PFSK-1 (cell line): ENCODE measurements at regions not wholly inside any gene's neighbourhood (a gene's known extent, or its start where the extent isn't known, plus 50 kb on each side); places are given as distances from the start of the nearest gene placed in this dataset.

Source experiments
- FOXP2 ChIP-seq: optimal IDR thresholded peaks from 2 replicates; pipeline ENCODE3; 2011; ENCODE audit warnings: borderline replicate concordance, control low read depth, inconsistent platforms; ENCODE audit not compliant: insufficient read depth; ENCODE audit errors: extremely low read length, extremely low read depth
- POLR2AphosphoS5 ChIP-seq: IDR thresholded peaks from 2 replicates; pipeline ENCODE4 v1.6.1; 2012; ENCODE audit warnings: low read depth, mild to moderate bottlenecking, control low read depth, low read length, moderate library complexity
- SIN3A ChIP-seq: IDR thresholded peaks from 2 replicates; pipeline ENCODE4 v1.6.1; 2012; ENCODE audit warnings: mild to moderate bottlenecking, low read length, moderate library complexity, borderline replicate concordance; ENCODE audit not compliant: insufficient read depth
- TF ChIP-seq, protein P1 (sequence below), 2 experiments: IDR thresholded peaks; 2 replicates each; pipeline versions ENCODE4 v1.6.1 to v1.8.0; 2011 to 2012; ENCODE audit warnings: low read depth in 2 of 2, low read length in 2 of 2, control low read depth in 1 of 2, inconsistent platforms in 1 of 2, mild to moderate bottlenecking in 1 of 2, moderate library complexity in 1 of 2; ENCODE audit not compliant: insufficient read depth in 1 of 2

DNA sequence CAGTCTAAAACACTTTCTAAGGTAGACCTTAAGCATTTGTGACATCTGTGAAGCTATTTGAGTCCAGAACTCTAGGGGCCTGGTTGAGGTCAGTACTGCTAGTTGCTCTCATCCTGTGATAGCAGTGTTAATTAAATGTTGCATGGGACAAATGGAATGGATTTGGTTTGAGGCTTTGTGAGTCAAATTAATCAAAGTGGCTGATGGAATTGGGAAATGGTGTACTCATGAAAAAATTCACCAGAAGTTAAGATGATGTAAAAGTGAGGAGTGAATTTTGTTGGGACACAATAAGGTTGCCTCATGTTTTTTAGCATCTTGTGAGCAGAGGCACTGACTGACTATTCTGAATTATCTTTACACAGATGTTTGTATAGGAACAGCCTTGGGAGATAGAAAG lies 99.2 kb upstream of the ARSJ start:
- TF ChIP-seq POLR2AphosphoS5, result no peak
- TF ChIP-seq, protein P1, sequence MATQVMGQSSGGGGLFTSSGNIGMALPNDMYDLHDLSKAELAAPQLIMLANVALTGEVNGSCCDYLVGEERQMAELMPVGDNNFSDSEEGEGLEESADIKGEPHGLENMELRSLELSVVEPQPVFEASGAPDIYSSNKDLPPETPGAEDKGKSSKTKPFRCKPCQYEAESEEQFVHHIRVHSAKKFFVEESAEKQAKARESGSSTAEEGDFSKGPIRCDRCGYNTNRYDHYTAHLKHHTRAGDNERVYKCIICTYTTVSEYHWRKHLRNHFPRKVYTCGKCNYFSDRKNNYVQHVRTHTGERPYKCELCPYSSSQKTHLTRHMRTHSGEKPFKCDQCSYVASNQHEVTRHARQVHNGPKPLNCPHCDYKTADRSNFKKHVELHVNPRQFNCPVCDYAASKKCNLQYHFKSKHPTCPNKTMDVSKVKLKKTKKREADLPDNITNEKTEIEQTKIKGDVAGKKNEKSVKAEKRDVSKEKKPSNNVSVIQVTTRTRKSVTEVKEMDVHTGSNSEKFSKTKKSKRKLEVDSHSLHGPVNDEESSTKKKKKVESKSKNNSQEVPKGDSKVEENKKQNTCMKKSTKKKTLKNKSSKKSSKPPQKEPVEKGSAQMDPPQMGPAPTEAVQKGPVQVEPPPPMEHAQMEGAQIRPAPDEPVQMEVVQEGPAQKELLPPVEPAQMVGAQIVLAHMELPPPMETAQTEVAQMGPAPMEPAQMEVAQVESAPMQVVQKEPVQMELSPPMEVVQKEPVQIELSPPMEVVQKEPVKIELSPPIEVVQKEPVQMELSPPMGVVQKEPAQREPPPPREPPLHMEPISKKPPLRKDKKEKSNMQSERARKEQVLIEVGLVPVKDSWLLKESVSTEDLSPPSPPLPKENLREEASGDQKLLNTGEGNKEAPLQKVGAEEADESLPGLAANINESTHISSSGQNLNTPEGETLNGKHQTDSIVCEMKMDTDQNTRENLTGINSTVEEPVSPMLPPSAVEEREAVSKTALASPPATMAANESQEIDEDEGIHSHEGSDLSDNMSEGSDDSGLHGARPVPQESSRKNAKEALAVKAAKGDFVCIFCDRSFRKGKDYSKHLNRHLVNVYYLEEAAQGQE (IDR thresholded peaks at IDR 0.05; ENCODE audit: insufficient read depth in 1 of 2, low read depth in 2 of 2, low read length in 2 of 2), result no peak
- TF ChIP-seq SIN3A, result no peak
- no peak for TF ChIP-seq FOXP2
